ENCODE measurements at regions not wholly inside any gene's neighbourhood (a gene's known extent, or its start where the extent isn't known, plus 50 kb on each side); places are given as distances from the start of the nearest gene placed in this dataset.

DNA sequence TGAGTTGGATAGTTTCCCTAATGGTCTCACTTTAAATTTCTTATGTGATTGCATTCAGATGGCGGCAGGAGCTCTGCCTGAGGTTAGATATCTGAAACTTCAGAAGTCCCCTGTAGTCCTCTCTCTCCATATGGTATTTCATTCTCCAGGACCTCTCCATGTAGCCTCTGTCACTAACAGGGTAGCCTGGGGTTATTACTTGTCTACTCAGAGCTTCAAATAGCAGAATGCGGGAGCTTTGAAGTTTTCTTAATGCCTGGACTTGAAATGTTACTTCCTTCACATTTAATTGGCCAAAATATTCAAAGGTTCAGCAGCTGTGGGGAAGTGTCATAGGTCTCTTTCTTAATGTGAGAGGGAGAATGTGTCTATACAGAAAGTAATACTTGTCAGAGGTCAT lies 1370.4 kb downstream of the GRIK2 start:
- H3K4ac ChIP-seq (replicated peaks; ENCODE audit: insufficient read length, low read depth, low read length): no peak overlapping the region
- H4K8ac ChIP-seq (ENCODE audit: extremely low read depth, insufficient read depth, low read length): no peak overlapping the region
- no peak overlapping the region for H3K9ac ChIP-seq (replicated peaks in 1 of 4; ENCODE audit: extremely low read depth in 1 of 4, low read depth in 3 of 4, low read length in 3 of 4)
- no peak overlapping the region for H2BK5ac ChIP-seq (ENCODE audit: low read depth, low read length)
- H3K4me1 ChIP-seq (replicated peaks in 1 of 4; ENCODE audit: control insufficient read depth in 3 of 4, insufficient read depth in 4 of 4, low read length in 3 of 4): no peaks in the 10 kb centered on the region
- H3K14ac ChIP-seq (ENCODE audit: insufficient read length): no peak overlapping the region
- no peak overlapping the region for H3K18ac ChIP-seq (ENCODE audit: extremely low read depth, low read length)
- no peak for DNase-seq (ENCODE audit: low read depth in 1 of 2, low spot score in 2 of 2)
- no peak overlapping the region for H3K56ac ChIP-seq (replicated peaks; ENCODE audit: insufficient read length, low read depth, low read length)
- no peaks in the 10 kb centered on the region for H3K36me3 ChIP-seq (ENCODE audit: control insufficient read depth in 2 of 4, insufficient read depth in 4 of 4, low read length in 3 of 4)
- H2AK5ac ChIP-seq (ENCODE audit: low read depth, low read length): no peak overlapping the region
- H2BK15ac ChIP-seq (ENCODE audit: low read length): no peak overlapping the region
- H3K79me2 ChIP-seq (ENCODE audit: control insufficient read depth in 1 of 2, insufficient read depth in 2 of 2, low read length in 2 of 2): no peaks in the 10 kb centered on the region
- H3K4me3 ChIP-seq (ENCODE audit: extremely low read depth in 1 of 4, insufficient read depth in 2 of 4, low read depth in 3 of 4, low read length in 4 of 4): no peak overlapping the region
- no peaks in the 10 kb centered on the region for H3K9me3 ChIP-seq (ENCODE audit: insufficient read depth in 2 of 2, low read depth in 1 of 2, low read length in 1 of 2)
- WGBS, 2 experiments (ENCODE audit: extremely low coverage in 1 of 2, insufficient coverage in 1 of 2, insufficient read length in 1 of 2, insufficient replicate concordance in 2 of 2, low coverage in 1 of 2, low lambda C conversion rate in 2 of 2, missing lambda C conversion rate in 1 of 2): 96% methylated on average over 2 of the region's 2 CpGs; no CpG with 5 or more reads in 1 of the 2 experiments
- H2AFZ ChIP-seq (ENCODE audit: low read length): no peak overlapping the region
- H4K91ac ChIP-seq (replicated peaks; ENCODE audit: insufficient read length, low read length): no peak overlapping the region
- no peaks in the 10 kb centered on the region for H3K27me3 ChIP-seq (replicated peaks in 1 of 4; ENCODE audit: control insufficient read depth in 3 of 4, extremely low read depth in 1 of 4, insufficient read depth in 3 of 4, low read length in 3 of 4)
- no peak overlapping the region for H2BK120ac ChIP-seq (replicated peaks; ENCODE audit: low read depth, low read length)
- POLR2A ChIA-PET (ENCODE audit: partially characterized antibody): no interaction called here
- no peaks in the 10 kb centered on the region for H3K23me2 ChIP-seq (ENCODE audit: low read depth, low read length)
- no peaks in the 10 kb centered on the region for H4K20me1 ChIP-seq (replicated peaks in 1 of 2; ENCODE audit: control insufficient read depth in 1 of 2, insufficient read depth in 2 of 2, low read length in 2 of 2)
- no peak overlapping the region for H3K23ac ChIP-seq (ENCODE audit: insufficient read length)
- no peak for TF ChIP-seq TAF1 (IDR thresholded peaks at IDR 0.05; ENCODE audit: low read depth, low read length)
- TF ChIP-seq NANOG (IDR thresholded peaks at IDR 0.05; ENCODE audit: insufficient read depth, low read depth, low read length, poor library complexity, severe bottlenecking): no peak
- no peak for TF ChIP-seq SAP30 (IDR thresholded peaks at IDR 0.05; ENCODE audit: insufficient read depth, insufficient replicate concordance, low read length)
- no peak for TF ChIP-seq SRF (IDR thresholded peaks at IDR 0.05; ENCODE audit: low read depth, low read length)
- TF ChIP-seq POLR2AphosphoS5 (IDR thresholded peaks at IDR 0.05; ENCODE audit: low read depth, low read length): no peak
- no peak for TF ChIP-seq SIN3A (conservative IDR thresholded peaks at IDR 0.05 in 1 of 2, IDR thresholded peaks at IDR 0.05 in 1 of 2; ENCODE audit: low read depth in 1 of 2, low read length in 2 of 2)
- TF ChIP-seq, protein P1, sequence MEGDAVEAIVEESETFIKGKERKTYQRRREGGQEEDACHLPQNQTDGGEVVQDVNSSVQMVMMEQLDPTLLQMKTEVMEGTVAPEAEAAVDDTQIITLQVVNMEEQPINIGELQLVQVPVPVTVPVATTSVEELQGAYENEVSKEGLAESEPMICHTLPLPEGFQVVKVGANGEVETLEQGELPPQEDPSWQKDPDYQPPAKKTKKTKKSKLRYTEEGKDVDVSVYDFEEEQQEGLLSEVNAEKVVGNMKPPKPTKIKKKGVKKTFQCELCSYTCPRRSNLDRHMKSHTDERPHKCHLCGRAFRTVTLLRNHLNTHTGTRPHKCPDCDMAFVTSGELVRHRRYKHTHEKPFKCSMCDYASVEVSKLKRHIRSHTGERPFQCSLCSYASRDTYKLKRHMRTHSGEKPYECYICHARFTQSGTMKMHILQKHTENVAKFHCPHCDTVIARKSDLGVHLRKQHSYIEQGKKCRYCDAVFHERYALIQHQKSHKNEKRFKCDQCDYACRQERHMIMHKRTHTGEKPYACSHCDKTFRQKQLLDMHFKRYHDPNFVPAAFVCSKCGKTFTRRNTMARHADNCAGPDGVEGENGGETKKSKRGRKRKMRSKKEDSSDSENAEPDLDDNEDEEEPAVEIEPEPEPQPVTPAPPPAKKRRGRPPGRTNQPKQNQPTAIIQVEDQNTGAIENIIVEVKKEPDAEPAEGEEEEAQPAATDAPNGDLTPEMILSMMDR (IDR thresholded peaks at IDR 0.05; ENCODE audit: control extremely low read depth in 1 of 3, insufficient read depth in 1 of 3, low read depth in 1 of 3, low read length in 3 of 3): no peak
- TF ChIP-seq CBX5 (IDR thresholded peaks at IDR 0.05; ENCODE audit: low read depth, low read length): no peak
- TF ChIP-seq, protein P2, sequence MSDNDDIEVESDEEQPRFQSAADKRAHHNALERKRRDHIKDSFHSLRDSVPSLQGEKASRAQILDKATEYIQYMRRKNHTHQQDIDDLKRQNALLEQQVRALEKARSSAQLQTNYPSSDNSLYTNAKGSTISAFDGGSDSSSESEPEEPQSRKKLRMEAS (IDR thresholded peaks at IDR 0.05): no peak
- TF ChIP-seq CBX8 (IDR thresholded peaks at IDR 0.05; ENCODE audit: borderline replicate concordance, low read depth, low read length): no peak
- TF ChIP-seq SP2 (IDR thresholded peaks at IDR 0.05; ENCODE audit: low read length): no peak
- no peak for TF ChIP-seq SP1 (IDR thresholded peaks at IDR 0.05; ENCODE audit: low read depth, low read length)
- H3K4me2 ChIP-seq (ENCODE audit: insufficient read depth in 1 of 2, low read depth in 2 of 2, low read length in 2 of 2): no peak overlapping the region
- H2BK12ac ChIP-seq (ENCODE audit: low read depth, low read length): no peak overlapping the region
- no peaks in the 10 kb centered on the region for H3K79me1 ChIP-seq (ENCODE audit: low read depth, low read length)
- no peak for FAIRE-seq
- no peak overlapping the region for H3K27ac ChIP-seq (ENCODE audit: low read depth, low read length)
- no peak overlapping the region for H4K5ac ChIP-seq (ENCODE audit: insufficient read length, low read depth, low read length)
- CTCF ChIA-PET (ENCODE audit: partially characterized antibody): no interaction called here
- H2BK20ac ChIP-seq (ENCODE audit: low read length): no peak overlapping the region

All from H1 (cell line).